Caco-2 (cell line): ENCODE measurements at regions not wholly inside any gene's neighbourhood (a gene's known extent, or its start where the extent isn't known, plus 50 kb on each side); places are given as distances from the start of the nearest gene placed in this dataset.

Source experiments
- BruUV-seq: library from RNA; stranded (reverse); fragments of 400-500 nt; replicated peaks from 2 replicates; lab custom pipeline; 2021; lab: Mats Ljungman, UMichigan
- CTCF ChIA-PET: fragments of 300-600 bp; sonication (Branson Sonifier 250); formaldehyde crosslinking; loops from one replicate; lab custom pipeline; 2022; ENCODE audit warnings: antibody characterized with exemption; lab: Charles Lee
- POLR2A ChIA-PET: fragments of 300-600 bp; sonication (Branson Sonifier 250); formaldehyde crosslinking; loops from one replicate; lab custom pipeline; 2022; ENCODE audit warnings: antibody characterized with exemption; lab: Charles Lee
- DNase-seq, 2 experiments: peaks; one replicate each; pipeline versions ENCODE4 v3.0.0 to v3.0.0-alpha.2; 2020 to 2022
- H3K27me3 ChIP-seq: replicated peaks from 2 replicates; pipeline ENCODE4 v1.6.0; 2011; ENCODE audit warnings: low read length; ENCODE audit not compliant: control insufficient read depth, insufficient read depth
- H3K36me3 ChIP-seq: 2 replicates; pipeline ENCODE4 v1.5.1; 2011; ENCODE audit warnings: low read length; ENCODE audit not compliant: control insufficient read depth, insufficient read depth
- H3K4me1 ChIP-seq: fragments of 250-450 bp; sonication (Bioruptor Pico); 2 replicates; pipeline ENCODE4 v1.5.1; 2020; ENCODE audit warnings: mild to moderate bottlenecking
- H3K4me3 ChIP-seq: 2 replicates; pipeline ENCODE4 v1.5.1; 2011; ENCODE audit warnings: low read depth, mild to moderate bottlenecking, control low read depth, low read length
- H3K9me3 ChIP-seq: fragments of 250-450 bp; sonication (Bioruptor Pico); 2 replicates; pipeline ENCODE4 v1.5.1; 2020; ENCODE audit warnings: mild to moderate bottlenecking, moderate library complexity
- H3K27ac Mint-ChIP-seq: one replicate; pipeline ENCODE4 v1.8.0; 2022; ENCODE audit warnings: mixed read lengths; ENCODE audit not compliant: unreplicated experiment
- H3K27me3 Mint-ChIP-seq: one replicate; pipeline ENCODE4 v1.8.0; 2022; ENCODE audit warnings: mixed read lengths; ENCODE audit not compliant: insufficient read depth, unreplicated experiment
- H3K36me3 Mint-ChIP-seq: one replicate; pipeline ENCODE4 v1.8.0; 2022; ENCODE audit warnings: mild to moderate bottlenecking, mixed read lengths; ENCODE audit not compliant: insufficient read depth, unreplicated experiment
- H3K4me1 Mint-ChIP-seq: one replicate; pipeline ENCODE4 v1.8.0; 2022; ENCODE audit warnings: low read depth, mixed read lengths; ENCODE audit not compliant: unreplicated experiment
- H3K4me3 Mint-ChIP-seq: one replicate; pipeline ENCODE4 v1.8.0; 2022; ENCODE audit warnings: mild to moderate bottlenecking, moderate library complexity, mixed read lengths; ENCODE audit not compliant: unreplicated experiment
- H3K9me3 Mint-ChIP-seq: one replicate; pipeline ENCODE4 v1.8.0; 2022; ENCODE audit warnings: mixed read lengths; ENCODE audit not compliant: unreplicated experiment
- CTCF ChIP-seq, 2 experiments: fragments of 200-600 bp in 1 of 2; IDR thresholded peaks; 1 replicate in 1 of 2; 2 replicates in 1 of 2; pipeline versions ENCODE4 v1.5.1 to v1.8.0; 2011 to 2022; ENCODE audit warnings: antibody characterized with exemption in 1 of 2, control low read depth in 1 of 2, inconsistent platforms in 1 of 2, low read depth in 1 of 2, low read length in 1 of 2, mild to moderate bottlenecking in 1 of 2, moderate library complexity in 1 of 2; ENCODE audit not compliant: insufficient read depth in 1 of 2, severe bottlenecking in 1 of 2, unreplicated experiment in 1 of 2
- intact Hi-C: fragments of 100-400 bp; cut with micrococcal nuclease; formaldehyde crosslinking; loops from one replicate; pipeline ENCODE4 v1.10.0; 2022; ENCODE audit not compliant: unreplicated experiment

GRCh38 chr11:69985331-69985640 is 92.8 kb upstream of the ANO1 start:
- H3K9me3 ChIP-seq, result no peaks in the 10 kb centered on the region
- no peak overlapping the region for H3K4me3 ChIP-seq
- H3K4me1 ChIP-seq, result no peaks in the 10 kb centered on the region
- ChIA-PET CTCF (no interaction called here), POLR2A (no interaction called here)
- Mint-ChIP-seq H3K9me3 (no peaks in the 10 kb centered on the region), H3K4me1 (no peaks in the 10 kb centered on the region), H3K4me3 (no peak overlapping the region), H3K27ac (no peak overlapping the region), H3K27me3 (no peaks in the 10 kb centered on the region), H3K36me3 (peaks cover 6% of the 10 kb centered on the region)
- no peak for TF ChIP-seq CTCF (IDR thresholded peaks at IDR 0.05; ENCODE audit: insufficient read depth in 1 of 2, low read depth in 1 of 2, low read length in 1 of 2, severe bottlenecking in 1 of 2, unreplicated experiment in 1 of 2)
- no peak for DNase-seq
- BruUV-seq, result no TSS peak
- H3K27me3 ChIP-seq, result no peaks in the 10 kb centered on the region
- H3K36me3 ChIP-seq, result no peaks in the 10 kb centered on the region
- intact Hi-C loops, result no loop called here

- peaks cover 6% of the 10 kb centered on the region for H3K36me3 Mint-ChIP-seq
- Histone ChIP-seq H3K9me3 (no peaks in the 10 kb centered on the region), H3K27me3 (no peaks in the 10 kb centered on the region), H3K4me1 (no peaks in the 10 kb centered on the region), H3K36me3 (no peaks in the 10 kb centered on the region), H3K4me3 (no peak overlapping the region)
- no peak overlapping the region for H3K27ac Mint-ChIP-seq
- DNase-seq, result no peak
- H3K9me3 Mint-ChIP-seq, result no peaks in the 10 kb centered on the region
- no peaks in the 10 kb centered on the region for H3K27me3 Mint-ChIP-seq
- no peak overlapping the region for H3K4me3 Mint-ChIP-seq
- ChIA-PET CTCF (no interaction called here), POLR2A (no interaction called here)
- H3K4me1 Mint-ChIP-seq, result no peaks in the 10 kb centered on the region
- no peak for TF ChIP-seq CTCF (IDR thresholded peaks at IDR 0.05; ENCODE audit: insufficient read depth in 1 of 2, low read depth in 1 of 2, low read length in 1 of 2, severe bottlenecking in 1 of 2, unreplicated experiment in 1 of 2)
- intact Hi-C loops, result no loop called here
- no TSS peak for BruUV-seq
These were observed 92.3 kb upstream of the ANO1 start for GRCh38 chr11:69985641-69986439.

- ChIA-PET POLR2A (no interaction called here), CTCF (no interaction called here)
- Histone ChIP-seq H3K4me3 (no peak overlapping the region), H3K36me3 (no peaks in the 10 kb centered on the region), H3K4me1 (no peaks in the 10 kb centered on the region), H3K9me3 (no peaks in the 10 kb centered on the region), H3K27me3 (no peaks in the 10 kb centered on the region)
- H3K27ac Mint-ChIP-seq, result no peak overlapping the region
- intact Hi-C loops, result no loop called here
- no TSS peak for BruUV-seq
- H3K36me3 Mint-ChIP-seq, result peaks cover 6% of the 10 kb centered on the region
- H3K9me3 Mint-ChIP-seq, result no peaks in the 10 kb centered on the region
- H3K4me1 Mint-ChIP-seq, result no peaks in the 10 kb centered on the region
- no peaks in the 10 kb centered on the region for H3K27me3 Mint-ChIP-seq
- H3K4me3 Mint-ChIP-seq, result no peak overlapping the region
- TF ChIP-seq CTCF (IDR thresholded peaks at IDR 0.05; ENCODE audit: insufficient read depth in 1 of 2, low read depth in 1 of 2, low read length in 1 of 2, severe bottlenecking in 1 of 2, unreplicated experiment in 1 of 2), result no peak
- DNase-seq, result no peak
These were observed 91.7 kb upstream of the ANO1 start for GRCh38 chr11:69986440-69986787.
